Nephron progenitor cell (in vitro differentiated cells): ENCODE measurements at regions not wholly inside any gene's neighbourhood (a gene's known extent, or its start where the extent isn't known, plus 50 kb on each side); places are given as distances from the start of the nearest gene placed in this dataset.

Experiments
- DNase-seq: peaks from one replicate; pipeline ENCODE4 v3.0.0; 2021
- H3K27ac Mint-ChIP-seq: 2 replicates; pipeline ENCODE4 v1.8.0; 2021; ENCODE audit warnings: mild to moderate bottlenecking, moderate library complexity, mixed read lengths
- H3K27me3 Mint-ChIP-seq: 2 replicates; pipeline ENCODE4 v1.8.0; 2021; ENCODE audit warnings: mild to moderate bottlenecking, low read depth, mixed read lengths; ENCODE audit not compliant: poor library complexity
- H3K36me3 Mint-ChIP-seq: 2 replicates; pipeline ENCODE4 v1.8.0; 2021; ENCODE audit warnings: low read depth, mixed read lengths
- H3K4me1 Mint-ChIP-seq: 2 replicates; pipeline ENCODE4 v1.8.0; 2021; ENCODE audit warnings: mixed read lengths
- H3K4me3 Mint-ChIP-seq: 2 replicates; pipeline ENCODE4 v1.8.0; 2021; ENCODE audit warnings: mild to moderate bottlenecking, moderate library complexity, mixed read lengths
- H3K9me3 Mint-ChIP-seq: 2 replicates; pipeline ENCODE4 v1.8.0; 2021; ENCODE audit warnings: mild to moderate bottlenecking, moderate library complexity, mixed read lengths
- CTCF ChIP-seq: fragments of 200-600 bp; sonication (generic); IDR thresholded peaks from 2 replicates; pipeline ENCODE4 v1.5.0; 2021; ENCODE audit warnings: antibody characterized with exemption

- no peak for DNase-seq
- Mint-ChIP-seq H3K27me3 (peaks cover 3% of the 10 kb centered on the region), H3K4me3 (no peak overlapping the region), H3K9me3 (no peaks in the 10 kb centered on the region), H3K27ac (no peak overlapping the region), H3K4me1 (no peaks in the 10 kb centered on the region), H3K36me3 (no peaks in the 10 kb centered on the region)
- TF ChIP-seq CTCF, result no peak
These were observed 107.4 kb upstream of the TNFAIP3 start for GRCh38 chr6:137759624-137760023.

GRCh38 chr6:137761072-137761471 lies 106.0 kb upstream of the TNFAIP3 start:
- Mint-ChIP-seq H3K36me3 (no peaks in the 10 kb centered on the region), H3K27me3 (peaks cover 3% of the 10 kb centered on the region), H3K4me3 (no peak overlapping the region), H3K27ac (no peak overlapping the region), H3K9me3 (no peaks in the 10 kb centered on the region), H3K4me1 (no peaks in the 10 kb centered on the region)
- no peak for DNase-seq
- no peak for TF ChIP-seq CTCF

GRCh38 chr6:137761487-137761886 lies 105.6 kb upstream of the TNFAIP3 start:
- Mint-ChIP-seq H3K4me3 (no peak overlapping the region), H3K27ac (no peak overlapping the region), H3K27me3 (peaks cover 3% of the 10 kb centered on the region), H3K36me3 (no peaks in the 10 kb centered on the region), H3K4me1 (no peaks in the 10 kb centered on the region), H3K9me3 (no peaks in the 10 kb centered on the region)
- no peak for TF ChIP-seq CTCF
- no peak for DNase-seq

- H3K9me3 Mint-ChIP-seq, result no peaks in the 10 kb centered on the region
- H3K36me3 Mint-ChIP-seq, result no peaks in the 10 kb centered on the region
- no peaks in the 10 kb centered on the region for H3K27me3 Mint-ChIP-seq
- H3K27ac Mint-ChIP-seq, result no peak overlapping the region
- DNase-seq, result no peak
- TF ChIP-seq CTCF, result no peak
- H3K4me1 Mint-ChIP-seq, result no peaks in the 10 kb centered on the region
- H3K4me3 Mint-ChIP-seq, result no peak overlapping the region
These were observed 104.6 kb upstream of the TNFAIP3 start for GRCh38 chr6:137762168-137763090.

GRCh38 chr6:137763436-137763835 lies 103.6 kb upstream of the TNFAIP3 start:
- Mint-ChIP-seq H3K27me3 (peaks cover 4% of the 10 kb centered on the region), H3K27ac (no peak overlapping the region), H3K4me1 (peaks cover 8% of the 10 kb centered on the region), H3K36me3 (no peaks in the 10 kb centered on the region), H3K9me3 (no peaks in the 10 kb centered on the region), H3K4me3 (no peak overlapping the region)
- no peak for DNase-seq
- no peak for TF ChIP-seq CTCF

DNA sequence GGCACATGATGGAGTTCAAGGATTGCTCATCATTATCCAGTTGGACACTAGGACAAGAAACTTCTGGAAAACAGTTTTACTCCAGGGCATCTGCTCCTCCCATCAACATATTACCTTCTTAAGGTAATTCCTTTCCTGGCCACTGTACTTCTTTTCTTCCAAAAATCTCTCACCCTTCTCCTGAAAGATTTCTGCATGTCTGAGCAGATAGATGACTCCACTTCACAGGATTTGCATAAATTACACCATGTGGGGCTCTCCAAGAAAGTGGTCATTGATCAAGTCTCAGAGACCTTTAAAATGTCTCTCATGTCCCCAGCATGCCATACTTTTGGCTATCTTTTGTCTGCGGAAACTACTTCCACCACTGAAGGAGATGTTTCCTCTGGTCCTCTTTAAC lies 103.2 kb upstream of the TNFAIP3 start:
- no peak for TF ChIP-seq CTCF
- Mint-ChIP-seq H3K9me3 (no peaks in the 10 kb centered on the region), H3K4me3 (no peak overlapping the region), H3K27me3 (peaks cover 4% of the 10 kb centered on the region), H3K27ac (no peak overlapping the region), H3K4me1 (peaks cover 10% of the 10 kb centered on the region), H3K36me3 (no peaks in the 10 kb centered on the region)
- DNase-seq, result no peak
